DOHH2 (cell line): ENCODE measurements at regions not wholly inside any gene's neighbourhood (a gene's known extent, or its start where the extent isn't known, plus 50 kb on each side); places are given as distances from the start of the nearest gene placed in this dataset.

Experiments
- H3F3A ChIP-seq: fragments of 200-600 bp; sonication (generic), shearing (Covaris generic); 2 replicates; pipeline ENCODE4 v1.6.0; 2016; ENCODE audit warnings: antibody characterized with exemption, mild to moderate bottlenecking; ENCODE audit not compliant: control insufficient read depth, insufficient read depth
- H3K27ac ChIP-seq: fragments of 200-600 bp; sonication (generic); 2 replicates; pipeline ENCODE4 v1.5.1; 2014; ENCODE audit warnings: low read depth, mild to moderate bottlenecking, low read length, moderate library complexity
- H3K27me3 ChIP-seq: fragments of 200-600 bp; sonication (generic); 2 replicates; pipeline ENCODE4 v1.6.1; 2014; ENCODE audit warnings: mild to moderate bottlenecking, low read length, mixed read lengths; ENCODE audit not compliant: control insufficient read depth
- H3K36me3 ChIP-seq: fragments of 200-600 bp; sonication (generic); 2 replicates; pipeline ENCODE4 v1.6.1; 2014; ENCODE audit warnings: mild to moderate bottlenecking, low read length, moderate library complexity, mixed read lengths; ENCODE audit not compliant: control insufficient read depth
- H3K4me1 ChIP-seq: fragments of 200-600 bp; sonication (generic); 2 replicates; pipeline ENCODE4 v1.6.1; 2014; ENCODE audit warnings: mild to moderate bottlenecking, low read length, mixed read lengths; ENCODE audit not compliant: control insufficient read depth
- H3K4me2 ChIP-seq: fragments of 200-600 bp; sonication (generic); 2 replicates; pipeline ENCODE4 v1.6.0; 2014; ENCODE audit warnings: mild to moderate bottlenecking, low read length, moderate library complexity
- H3K4me3 ChIP-seq: fragments of 200-600 bp; sonication (generic); 2 replicates; pipeline ENCODE4 v1.5.1; 2014; ENCODE audit warnings: mild to moderate bottlenecking, low read length, mixed read lengths
- H3K79me2 ChIP-seq: fragments of 200-600 bp; sonication (generic); 2 replicates; pipeline ENCODE4 v1.6.1; 2014; ENCODE audit warnings: mild to moderate bottlenecking, low read length, mixed read lengths; ENCODE audit not compliant: control insufficient read depth
- H3K9me2 ChIP-seq: fragments of 200-600 bp; sonication (generic); replicated peaks from 2 replicates; pipeline ENCODE4 v1.6.1; 2014; ENCODE audit warnings: mild to moderate bottlenecking, low read length, mixed read lengths; ENCODE audit not compliant: control insufficient read depth
- H3K9me3 ChIP-seq: fragments of 200-600 bp; sonication (generic); 2 replicates; pipeline ENCODE4 v1.6.1; 2014; ENCODE audit warnings: antibody characterized with exemption, low read length, mixed read lengths; ENCODE audit not compliant: control insufficient read depth, insufficient read depth
- H4K20me1 ChIP-seq: fragments of 200-600 bp; sonication (generic); 2 replicates; pipeline ENCODE4 v1.6.0; 2014; ENCODE audit warnings: low read depth, mild to moderate bottlenecking, antibody characterized with exemption, low read length, moderate library complexity; ENCODE audit not compliant: control insufficient read depth, insufficient read depth
- CTCF ChIP-seq: fragments of 200-600 bp; sonication (generic); IDR thresholded peaks from one replicate; pipeline ENCODE4 v1.5.1; 2014; ENCODE audit warnings: antibody characterized with exemption, mild to moderate bottlenecking, low read depth, low read length; ENCODE audit not compliant: poor library complexity, severe bottlenecking
- EZH2phosphoT487 ChIP-seq: fragments of 200-600 bp; sonication (generic); IDR thresholded peaks from 2 replicates; pipeline ENCODE4 v1.6.1; 2017; ENCODE audit warnings: borderline replicate concordance, mild to moderate bottlenecking, antibody characterized with exemption, low read length, moderate library complexity, mixed read lengths

GRCh38 chr15:35307676-35308075 lies 222.6 kb upstream of the NANOGP8 start:
- no peak overlapping the region for H3K4me2 ChIP-seq
- H3K4me3 ChIP-seq, result no peak overlapping the region
- no peaks in the 10 kb centered on the region for H3K27me3 ChIP-seq
- no peaks in the 10 kb centered on the region for H4K20me1 ChIP-seq
- H3K9me2 ChIP-seq, result no peaks in the 10 kb centered on the region
- H3K79me2 ChIP-seq, result no peaks in the 10 kb centered on the region
- H3K27ac ChIP-seq, result no peak overlapping the region
- no peaks in the 10 kb centered on the region for H3K36me3 ChIP-seq
- TF ChIP-seq CTCF (no peak), EZH2phosphoT487 (no peak)
- no peaks in the 10 kb centered on the region for H3K4me1 ChIP-seq
- H3K9me3 ChIP-seq, result no peaks in the 10 kb centered on the region
- no peaks in the 10 kb centered on the region for H3F3A ChIP-seq

- Histone ChIP-seq H3K4me3 (no peak overlapping the region), H3K4me1 (no peaks in the 10 kb centered on the region), H3K79me2 (no peaks in the 10 kb centered on the region), H3K27ac (no peak overlapping the region), H3K27me3 (no peaks in the 10 kb centered on the region), H3K9me3 (no peaks in the 10 kb centered on the region), H3K4me2 (no peak overlapping the region), H3K9me2 (no peaks in the 10 kb centered on the region), H3F3A (no peaks in the 10 kb centered on the region), H4K20me1 (no peaks in the 10 kb centered on the region), H3K36me3 (no peaks in the 10 kb centered on the region)
- TF ChIP-seq CTCF (no peak), EZH2phosphoT487 (no peak)
Observed at GRCh38 chr15:35307026-35307425, 221.9 kb upstream of the NANOGP8 start.

- Histone ChIP-seq H3K4me3 (no peak overlapping the region), H3K9me2 (no peaks in the 10 kb centered on the region), H3K9me3 (no peaks in the 10 kb centered on the region), H4K20me1 (no peaks in the 10 kb centered on the region), H3K27ac (no peak overlapping the region), H3K36me3 (no peaks in the 10 kb centered on the region), H3K4me2 (no peak overlapping the region), H3K4me1 (no peaks in the 10 kb centered on the region), H3F3A (no peaks in the 10 kb centered on the region), H3K79me2 (no peaks in the 10 kb centered on the region), H3K27me3 (no peaks in the 10 kb centered on the region)
- TF ChIP-seq EZH2phosphoT487 (no peak), CTCF (no peak)
Observed at GRCh38 chr15:35306361-35306981, 221.4 kb upstream of the NANOGP8 start.
